Stimulated activated naive CD4-positive, alpha-beta T cell (primary cell): ENCODE measurements at regions not wholly inside any gene's neighbourhood (a gene's known extent, or its start where the extent isn't known, plus 50 kb on each side); places are given as distances from the start of the nearest gene placed in this dataset.
"Not testable (repeated sequence)": the region's sequence is repeated elsewhere in the genome, so short reads cannot be mapped to it uniquely, and the experiment has no call there.

Experiments used
- DNase-seq, 6 experiments: peaks; one replicate each; lab custom pipeline; 2025; lab: John Stamatoyannopoulos, UW

DNA sequence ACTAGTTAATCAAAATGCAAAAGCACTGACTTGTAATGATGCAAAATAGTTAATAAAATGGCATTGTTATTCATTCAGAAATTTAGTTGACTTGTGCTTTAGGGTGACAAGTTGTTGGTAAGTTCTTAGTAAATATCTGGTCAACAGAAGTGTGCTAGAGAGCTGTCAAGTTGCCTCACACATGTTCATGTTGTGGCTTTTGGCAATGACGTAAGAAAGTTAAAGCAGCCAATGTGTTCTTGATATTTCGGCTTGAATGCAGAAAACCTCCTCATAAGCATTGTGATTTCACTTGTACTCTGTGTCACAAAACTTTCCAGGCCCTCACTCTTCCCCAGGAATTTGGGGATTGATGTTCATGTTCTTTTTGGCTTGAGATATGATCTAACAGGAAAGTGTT, 626.7 kb downstream of the PRR16 start:
- DNase-seq, result no peak

DNA sequence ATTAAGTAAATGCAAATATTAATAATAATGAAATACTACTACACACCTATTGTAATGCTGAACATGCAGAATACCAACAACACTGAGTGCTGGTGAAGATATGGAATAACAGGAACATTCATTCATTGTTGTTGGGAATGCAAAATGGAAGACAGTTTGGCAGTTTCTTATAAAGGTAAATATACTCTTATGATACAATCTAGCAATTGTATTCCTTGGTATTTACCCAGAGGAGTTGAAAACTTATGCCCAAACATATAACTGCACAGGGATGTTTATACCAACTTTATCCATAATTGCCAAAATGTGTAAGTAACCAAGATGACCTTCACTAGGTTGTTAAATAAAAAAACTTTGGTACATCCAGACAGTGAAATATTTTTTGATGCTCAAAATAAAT, 636.8 kb downstream of the PRR16 start:
- DNase-seq, result no peak

DNA sequence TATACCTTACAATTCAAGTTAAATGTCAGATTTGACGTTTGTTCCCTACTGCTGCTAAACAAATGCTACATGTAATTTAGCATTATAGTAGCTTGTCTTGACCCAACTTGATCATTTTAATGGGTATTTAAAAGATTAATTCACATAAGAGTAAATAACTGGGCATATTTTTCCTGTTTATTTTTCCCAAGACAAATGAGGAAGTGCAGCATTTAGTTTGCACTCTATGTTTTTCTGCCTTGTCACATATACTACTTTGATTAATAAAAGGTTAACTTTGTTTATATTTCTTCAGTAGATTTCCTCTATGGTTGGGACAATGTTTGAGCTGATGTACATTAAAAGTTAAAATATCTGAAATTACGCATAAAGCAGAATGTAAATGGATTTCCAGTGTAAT, 641.8 kb downstream of the PRR16 start:
- no peak for DNase-seq

DNA sequence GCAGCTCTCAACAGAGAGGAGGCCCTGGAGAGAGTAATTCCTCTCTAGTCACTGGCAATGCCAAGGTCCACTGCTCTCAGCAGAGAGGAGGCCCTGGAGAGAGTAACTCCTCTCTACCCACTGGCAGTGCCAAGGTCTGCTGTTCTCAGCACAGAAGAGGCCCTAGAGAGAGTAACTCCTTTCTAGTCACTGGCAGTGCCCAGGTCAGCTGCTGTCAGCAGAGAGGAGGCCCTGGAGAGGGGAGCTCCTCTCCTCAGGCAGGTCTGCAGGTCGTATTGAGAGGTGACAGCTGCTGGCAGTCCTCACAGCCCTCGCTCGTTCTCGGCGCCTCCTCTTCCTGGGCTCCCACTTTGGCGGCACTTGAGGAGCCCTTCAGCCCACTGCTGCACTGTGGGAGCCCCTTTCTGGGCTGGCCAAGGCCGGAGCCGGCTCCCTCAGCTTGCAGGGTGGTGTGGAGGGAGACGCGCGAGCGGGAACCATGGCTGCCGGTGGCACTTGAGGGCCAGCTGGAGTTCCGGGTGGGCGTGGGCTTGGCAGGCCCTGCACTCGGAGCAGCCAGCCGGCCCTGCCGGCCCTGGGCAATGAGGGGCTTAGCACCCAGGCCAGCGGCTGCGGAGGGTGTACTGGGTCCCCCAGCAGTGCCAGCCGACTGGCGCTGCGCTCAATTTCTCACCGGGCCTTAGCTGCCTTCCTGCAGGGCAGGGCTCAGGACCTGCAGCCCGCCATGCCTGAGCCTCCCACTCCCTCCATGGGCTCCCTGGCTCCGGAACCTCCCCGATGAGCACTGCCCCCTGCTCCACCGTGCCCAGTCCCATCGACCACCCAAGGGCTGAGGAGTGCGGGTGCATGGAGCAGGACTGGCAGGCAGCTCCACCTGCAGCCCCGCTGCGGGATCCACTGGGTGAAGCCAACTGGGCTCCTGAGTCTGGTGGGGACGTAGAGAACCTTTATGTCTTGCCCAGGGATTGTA, 642.9 kb downstream of the PRR16 start:
- not testable (repeated sequence) for DNase-seq

DNA sequence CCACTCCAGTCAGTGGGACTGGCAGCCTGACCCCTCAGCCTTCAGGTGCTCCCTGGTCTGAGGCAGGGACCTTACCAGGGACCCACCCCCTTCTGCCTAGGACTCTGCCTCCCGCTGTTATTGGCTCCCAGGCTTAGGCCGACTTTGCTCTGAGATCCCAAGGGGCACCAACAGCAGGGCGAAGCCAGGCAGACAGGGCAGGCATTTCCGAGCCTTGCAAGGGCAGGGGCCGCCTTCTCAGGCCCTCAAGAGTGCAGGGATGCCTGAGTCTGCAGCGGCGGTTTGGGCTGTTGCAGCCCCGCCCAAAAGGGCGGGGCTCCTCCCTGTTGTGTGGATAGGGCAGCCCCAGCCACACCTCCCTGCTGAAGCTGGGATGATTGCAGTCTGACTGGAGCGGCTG, 644.6 kb downstream of the PRR16 start:
- DNase-seq, result no peak

DNA sequence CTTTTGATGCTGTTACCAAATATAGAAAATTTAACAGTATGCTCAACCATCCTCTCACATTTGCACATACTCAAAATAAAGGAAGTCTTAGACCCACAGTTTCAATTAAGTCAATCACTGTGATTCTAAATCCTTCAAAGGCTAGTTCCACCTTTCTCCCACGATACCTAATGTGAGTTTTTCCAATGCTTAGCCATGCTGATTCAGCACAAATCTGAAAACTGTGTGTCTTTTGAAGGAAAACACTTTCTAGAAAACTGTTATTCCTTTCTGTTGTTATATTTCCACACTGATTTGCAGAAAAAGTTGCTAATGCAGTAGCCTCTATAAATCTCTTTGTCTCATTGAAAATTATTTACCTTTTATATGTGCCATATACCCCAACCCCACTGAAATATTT, 645.7 kb downstream of the PRR16 start:
- no peak for DNase-seq

DNA sequence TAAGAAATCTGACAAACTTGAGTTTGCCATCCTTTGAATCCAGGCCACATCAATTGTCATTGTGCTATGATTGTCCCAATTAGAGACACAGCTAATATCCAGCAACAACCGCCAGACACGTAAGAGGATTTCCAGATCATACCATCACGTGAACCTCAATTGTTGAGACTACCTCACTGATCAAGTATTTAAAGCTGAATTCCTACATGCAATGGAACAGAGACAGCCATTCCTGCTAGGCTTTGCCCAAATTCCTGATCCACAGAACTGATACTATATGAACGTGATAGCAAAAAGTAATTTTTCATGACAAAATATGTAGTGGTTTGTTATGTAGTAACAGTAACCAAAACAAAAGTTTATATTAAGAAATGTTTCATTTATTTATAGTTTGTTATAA, 657.7 kb downstream of the PRR16 start:
- no peak for DNase-seq

DNA sequence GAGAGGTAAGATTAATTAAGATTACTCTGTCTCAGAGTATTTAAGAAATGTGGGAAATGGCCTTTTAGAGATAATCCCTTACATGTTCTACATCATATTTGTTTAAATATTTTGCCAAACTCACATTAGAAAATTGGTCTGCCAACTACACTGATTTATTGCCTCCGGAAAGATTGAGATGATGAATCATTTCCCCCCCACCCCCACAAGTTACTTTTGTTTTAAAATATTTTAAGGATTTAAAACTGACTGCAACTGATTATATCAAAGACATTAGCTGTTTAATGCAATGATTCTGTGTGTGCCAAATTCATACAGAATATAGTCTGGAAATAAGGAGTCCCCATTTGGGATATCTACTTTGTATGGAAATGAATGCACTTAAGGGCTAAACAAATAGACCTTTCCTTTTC, 674.4 kb downstream of the PRR16 start:
- no peak for DNase-seq

DNA sequence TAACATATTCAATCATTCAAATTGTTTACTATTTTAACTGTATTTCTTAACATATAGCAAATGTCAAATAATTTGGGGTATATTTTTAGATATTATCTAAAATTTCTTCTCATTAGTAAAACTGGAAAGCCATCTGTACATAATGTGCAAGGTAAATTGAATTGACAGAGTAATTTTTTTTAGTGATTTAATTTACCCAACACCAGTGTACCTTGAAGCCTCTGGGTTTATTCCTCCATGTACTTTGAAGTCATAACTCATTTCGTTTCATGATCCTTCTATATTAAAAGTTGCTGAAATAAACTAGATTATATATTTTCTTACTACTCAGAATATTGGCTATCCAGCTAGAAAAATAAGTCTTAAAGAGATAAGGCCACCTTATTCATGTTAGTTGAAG, 674.9 kb downstream of the PRR16 start:
- DNase-seq, result no peak

DNA sequence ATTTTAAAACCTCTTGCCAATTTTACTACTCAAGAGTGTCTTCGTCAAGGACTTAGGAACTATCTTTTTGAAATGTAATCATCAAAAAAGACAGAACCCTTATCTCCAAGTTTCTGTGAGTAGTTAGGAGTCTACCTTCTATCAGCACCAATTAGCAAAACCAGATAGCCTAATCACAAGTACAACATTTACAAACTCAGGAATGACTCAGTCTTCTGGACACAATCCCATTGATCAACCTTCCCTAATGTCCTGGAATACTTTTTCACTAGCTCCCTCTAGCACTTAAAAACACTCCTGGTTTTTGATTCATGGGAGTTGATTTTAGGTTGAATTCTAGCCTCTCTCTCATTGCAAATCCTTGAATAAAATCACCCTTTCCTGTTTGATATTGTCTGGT, 680.7 kb downstream of the PRR16 start:
- DNase-seq, result no peak

DNA sequence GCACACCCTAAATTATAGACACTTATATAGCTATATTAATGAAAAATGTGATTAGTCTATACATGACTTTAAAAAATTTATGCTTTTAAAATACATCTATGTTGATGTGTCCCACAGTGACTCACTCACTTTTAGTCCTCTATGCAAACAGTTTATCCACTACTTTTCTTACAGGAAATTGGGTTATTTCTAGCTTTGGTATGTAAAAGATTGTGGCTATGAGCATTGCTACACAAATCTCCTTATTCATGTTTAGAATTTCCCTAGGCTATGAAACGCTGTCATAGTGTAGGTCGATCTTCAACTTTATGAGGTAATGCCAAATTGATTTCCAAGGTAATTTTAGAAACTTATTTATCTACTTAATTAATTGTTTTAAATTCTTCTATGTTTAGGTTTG, 687.4 kb downstream of the PRR16 start:
- DNase-seq, result no peak

DNA sequence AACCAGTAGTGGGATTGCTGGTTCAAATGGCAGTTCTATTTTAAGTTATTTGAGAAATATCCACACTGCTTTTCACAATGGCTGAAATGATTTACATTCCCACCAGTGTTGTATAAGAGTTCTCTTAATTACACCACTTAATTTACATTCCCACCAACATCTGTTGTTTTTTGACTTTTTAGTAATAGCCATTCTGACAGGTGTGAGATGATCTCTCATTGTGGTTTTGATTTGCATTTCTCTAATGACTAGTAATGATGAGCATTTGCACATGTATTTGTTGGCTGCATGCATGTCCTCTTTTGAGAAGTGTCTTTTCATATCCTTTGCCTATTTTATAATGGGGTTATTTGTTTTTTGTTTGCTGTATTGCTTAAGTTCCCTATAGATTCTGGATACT, 688.3 kb downstream of the PRR16 start:
- DNase-seq, result no peak

DNA sequence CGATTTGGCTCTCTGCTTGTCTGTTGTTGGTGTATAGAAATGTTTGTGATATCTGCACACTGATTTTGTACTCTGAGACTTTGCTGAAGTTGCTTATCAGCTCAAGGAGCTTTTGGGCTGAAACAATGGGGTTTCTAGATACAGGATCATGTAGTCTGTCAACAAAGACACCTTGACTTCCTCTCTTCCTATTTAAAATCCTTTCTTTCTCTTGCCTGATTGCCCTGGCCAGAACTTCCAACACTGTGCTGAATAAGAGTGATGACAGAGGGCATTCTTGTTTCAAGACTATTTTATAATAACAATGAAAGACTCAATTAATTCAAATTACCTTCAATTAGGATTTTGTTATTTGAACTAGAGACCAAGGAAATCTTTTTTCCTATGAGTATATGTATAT, 692.5 kb downstream of the PRR16 start:
- DNase-seq, result no peak

DNA sequence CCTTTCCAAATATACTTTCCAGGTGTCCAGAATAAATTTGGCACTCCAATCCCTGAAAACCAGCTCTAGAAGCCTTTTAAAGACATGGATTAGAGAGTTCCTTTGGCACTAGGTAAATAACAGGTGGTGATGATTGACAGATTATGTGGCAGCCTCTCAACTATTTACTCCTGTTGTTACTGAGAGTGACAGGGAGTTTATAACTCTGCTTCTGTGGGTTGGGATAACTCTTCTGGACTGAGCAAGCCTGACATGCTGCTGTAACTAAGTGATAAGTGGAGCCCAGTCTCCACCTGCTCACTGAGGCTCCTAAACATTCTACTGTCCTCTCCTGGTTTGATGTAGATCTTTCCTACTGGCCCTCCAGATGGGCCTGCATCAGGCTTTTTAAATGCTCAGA, 693.2 kb upstream of the FTMT start:
- DNase-seq, result no peak

DNA sequence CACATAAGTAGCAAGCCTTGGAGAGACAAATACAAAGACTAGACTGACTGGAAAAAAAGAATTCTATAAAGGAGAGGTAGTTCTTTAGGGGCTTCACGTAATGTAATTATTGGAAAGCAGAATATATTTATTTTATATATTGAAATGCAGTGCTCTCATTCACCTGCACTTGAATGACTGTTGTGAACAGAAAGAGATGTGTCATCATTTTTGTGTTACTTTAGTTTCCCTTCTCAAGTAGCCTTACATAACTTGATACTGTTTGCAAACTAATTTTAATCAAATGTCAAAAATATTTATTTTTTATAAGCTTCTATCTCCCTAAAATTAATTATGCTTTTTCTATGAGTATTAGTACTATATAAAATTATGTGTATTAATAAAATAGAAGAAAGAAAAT, 691.1 kb upstream of the FTMT start:
- DNase-seq, result no peak

DNA sequence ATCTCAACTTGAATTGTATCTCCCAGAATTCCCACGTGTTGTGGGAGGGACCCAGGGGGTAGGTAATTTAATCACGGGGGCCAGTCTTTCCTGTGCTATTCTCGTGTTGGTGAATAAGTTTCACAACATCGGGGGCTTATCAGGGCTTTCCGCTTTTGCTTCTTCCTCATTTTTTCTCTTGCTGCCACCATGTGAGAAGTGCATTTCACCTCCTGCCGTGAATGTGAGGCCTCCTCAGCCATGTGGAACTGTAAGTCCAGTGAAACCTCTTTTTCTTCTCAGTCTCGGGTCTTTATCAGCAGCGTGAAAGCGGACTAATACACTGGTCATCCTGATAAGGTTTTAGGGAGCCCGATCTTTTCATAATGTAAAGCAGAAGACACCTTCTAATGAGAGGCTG, 687.0 kb upstream of the FTMT start:
- DNase-seq, result no peak

DNA sequence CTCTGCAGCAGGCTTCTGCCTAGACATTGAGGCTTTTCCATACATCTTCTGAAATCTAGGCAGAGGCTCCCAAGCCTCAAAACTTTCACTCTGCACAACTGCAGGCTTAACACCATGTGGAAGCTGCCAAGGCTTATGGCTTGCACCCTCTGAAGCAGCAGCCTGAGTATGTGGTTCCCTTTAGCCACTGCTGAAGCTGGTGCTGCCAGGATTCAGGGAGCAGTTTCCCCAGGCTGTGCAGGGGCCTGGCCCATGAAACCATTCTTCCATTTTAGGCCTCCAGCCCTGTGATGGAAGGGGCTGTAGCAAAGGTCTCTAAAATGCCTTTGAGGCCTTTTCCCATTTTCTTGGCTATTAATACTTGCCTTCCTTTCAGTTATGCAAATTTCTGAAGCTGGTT, 680.3 kb upstream of the FTMT start:
- no peak for DNase-seq

DNA sequence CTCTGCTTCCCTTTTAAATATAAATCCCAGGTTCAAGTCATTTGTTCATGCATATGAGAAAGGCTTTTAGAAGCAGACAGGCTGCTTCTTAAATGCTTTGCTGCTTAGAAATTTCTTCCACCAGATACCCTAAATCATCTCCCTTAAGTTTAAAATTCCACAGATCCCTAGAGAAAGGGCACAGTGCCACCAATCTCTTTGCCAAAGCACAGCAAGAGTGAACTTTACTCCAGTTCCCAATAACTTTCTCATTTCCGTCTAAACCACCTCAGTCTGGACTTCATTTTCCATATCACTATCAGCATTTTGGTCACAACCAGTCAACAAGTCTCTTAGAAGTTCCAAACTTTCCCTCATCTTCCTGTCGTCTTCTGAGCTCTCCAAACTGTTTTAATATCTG, 679.8 kb upstream of the FTMT start:
- DNase-seq, result no peak

DNA sequence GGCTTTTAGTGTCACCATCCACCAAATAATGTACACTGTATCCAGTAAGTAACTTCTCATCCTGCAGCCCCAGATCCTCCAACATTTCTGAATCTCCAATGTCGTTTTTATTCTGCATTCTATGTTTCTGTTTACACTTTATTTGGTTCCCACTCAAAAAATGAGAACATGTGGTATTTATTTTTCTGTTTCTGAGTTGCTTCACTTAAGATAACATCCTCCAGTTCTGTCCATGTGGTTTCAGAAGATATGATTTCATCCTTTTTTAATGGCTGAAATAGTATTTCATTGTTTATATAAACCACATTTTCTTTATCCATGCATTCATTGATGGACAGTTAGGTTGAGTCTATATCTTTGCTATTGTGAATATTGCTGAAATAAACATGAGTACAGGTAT, 677.3 kb upstream of the FTMT start:
- no peak for DNase-seq

DNA sequence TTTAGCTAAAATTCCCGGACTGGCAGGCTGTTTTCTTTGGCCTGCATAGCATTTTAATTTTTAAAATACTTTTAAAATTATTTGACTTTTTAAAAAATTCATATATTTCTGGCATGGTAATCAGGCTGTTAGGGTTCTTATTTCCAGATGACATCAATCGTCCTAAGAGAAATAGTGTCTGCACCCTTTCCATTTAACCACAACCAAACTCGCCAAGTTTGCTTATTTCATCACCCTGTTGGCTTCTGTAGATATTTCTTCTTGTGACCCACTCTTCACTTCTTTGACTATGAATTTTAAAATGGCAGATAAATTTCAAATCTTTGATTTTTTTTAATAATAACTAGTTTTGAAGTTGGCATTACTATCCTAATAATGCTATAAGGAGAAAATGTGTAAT, 675.7 kb upstream of the FTMT start:
- DNase-seq, result no peak

DNA sequence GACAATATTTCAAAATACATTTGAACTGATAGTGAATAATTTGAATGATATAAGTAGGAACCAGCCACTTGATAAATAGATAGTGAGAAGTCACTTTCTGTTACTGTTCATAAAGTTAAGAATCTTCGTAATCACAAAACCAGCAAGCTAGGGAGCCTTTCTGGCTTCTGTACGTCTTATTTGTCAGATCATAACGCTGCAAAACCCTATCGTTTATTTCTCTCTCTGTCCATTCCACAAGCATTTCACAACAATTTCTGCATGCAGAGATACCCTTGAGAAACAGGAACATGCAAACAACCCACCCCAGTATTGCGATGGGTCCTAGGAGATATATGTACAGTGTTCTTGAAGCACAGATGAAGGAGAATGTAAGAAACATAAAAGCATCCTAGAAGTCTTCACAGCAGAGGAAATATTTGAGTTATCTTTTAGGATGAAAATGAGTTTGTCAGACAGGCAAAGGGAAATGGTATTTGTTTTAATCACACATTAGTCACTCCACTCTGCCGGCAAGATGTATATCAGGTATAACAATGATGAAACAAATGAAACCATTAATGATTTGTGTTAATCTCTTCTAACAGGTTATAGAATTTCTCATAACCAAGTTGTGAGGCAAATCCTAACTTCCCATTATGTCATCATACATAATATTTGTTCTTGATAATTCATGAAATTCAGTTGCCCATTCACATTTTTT, 668.7 kb upstream of the FTMT start:
- DNase-seq, result no peak

DNA sequence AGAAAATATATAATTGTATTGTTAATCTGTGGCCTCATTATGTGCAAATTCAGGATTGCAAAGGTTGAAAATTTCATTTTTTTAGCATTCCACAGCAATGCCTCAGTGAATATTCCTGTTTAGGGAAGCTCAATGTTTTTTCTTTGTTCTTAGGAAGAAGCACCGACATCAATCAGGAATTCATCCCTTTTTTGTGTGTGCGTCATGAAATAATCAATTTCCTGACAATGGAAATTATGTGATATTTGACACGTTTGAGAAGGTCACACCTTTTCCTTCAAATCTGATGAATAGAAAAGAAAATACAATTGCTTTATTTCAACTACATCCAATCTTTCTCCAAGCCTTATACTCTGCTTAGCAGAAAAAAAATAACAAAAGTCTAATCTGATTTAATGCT, 662.8 kb upstream of the FTMT start:
- DNase-seq, result no peak
